Endothelial cell of umbilical vein (primary cell): ENCODE measurements at regions not wholly inside any gene's neighbourhood (a gene's known extent, or its start where the extent isn't known, plus 50 kb on each side); places are given as distances from the start of the nearest gene placed in this dataset.

Source experiments
- EZH2 ChIP-seq: IDR thresholded peaks from 2 replicates; pipeline ENCODE4 v1.6.1; 2012; ENCODE audit warnings: borderline replicate concordance, low read depth, mild to moderate bottlenecking, moderate library complexity, low read length, inconsistent platforms; ENCODE audit not compliant: severe bottlenecking
- POLR2A ChIP-seq: IDR thresholded peaks from 2 replicates; pipeline ENCODE4 v1.6.1; 2012; ENCODE audit warnings: low read depth, mild to moderate bottlenecking, control low read depth, low read length
- POLR2AphosphoS5 ChIP-seq: IDR thresholded peaks from 2 replicates; pipeline ENCODE4 v1.6.1; 2012; ENCODE audit warnings: low read depth, mild to moderate bottlenecking, control low read depth, low read length, moderate library complexity; ENCODE audit not compliant: insufficient read depth
- TF ChIP-seq, protein P1 (sequence below), 2 donors: IDR thresholded peaks; 1 replicate in 1 of 2; 2 replicates in 1 of 2; pipeline ENCODE4 v1.5.1; 2011; ENCODE audit warnings: low read length in 2 of 2, mild to moderate bottlenecking in 2 of 2, moderate library complexity in 2 of 2, control low read depth in 1 of 2, inconsistent platforms in 1 of 2, low read depth in 1 of 2; ENCODE audit not compliant: insufficient read depth in 1 of 2; ENCODE audit errors: extremely low read depth in 1 of 2

DNA sequence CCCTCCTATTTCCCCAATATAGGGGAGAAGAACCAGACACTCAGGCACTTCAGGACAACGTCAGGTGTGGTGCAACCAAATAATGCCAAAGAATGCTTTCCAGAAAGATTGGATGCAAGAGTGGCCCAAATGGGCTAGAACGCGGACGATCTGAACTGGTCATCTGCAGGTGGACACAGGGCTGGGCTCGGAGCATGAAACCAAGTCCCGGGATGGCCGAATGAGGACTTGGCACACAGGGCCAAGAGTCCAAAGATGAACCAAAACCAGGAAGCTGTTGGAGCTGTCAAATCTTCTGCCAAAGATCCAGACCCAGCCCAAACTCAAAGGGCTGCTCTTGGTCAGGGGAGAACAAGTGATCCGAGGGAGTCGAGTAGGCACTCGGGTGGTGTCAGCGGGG is 143.9 kb upstream of the ARID1B start:
- TF ChIP-seq, protein P1, sequence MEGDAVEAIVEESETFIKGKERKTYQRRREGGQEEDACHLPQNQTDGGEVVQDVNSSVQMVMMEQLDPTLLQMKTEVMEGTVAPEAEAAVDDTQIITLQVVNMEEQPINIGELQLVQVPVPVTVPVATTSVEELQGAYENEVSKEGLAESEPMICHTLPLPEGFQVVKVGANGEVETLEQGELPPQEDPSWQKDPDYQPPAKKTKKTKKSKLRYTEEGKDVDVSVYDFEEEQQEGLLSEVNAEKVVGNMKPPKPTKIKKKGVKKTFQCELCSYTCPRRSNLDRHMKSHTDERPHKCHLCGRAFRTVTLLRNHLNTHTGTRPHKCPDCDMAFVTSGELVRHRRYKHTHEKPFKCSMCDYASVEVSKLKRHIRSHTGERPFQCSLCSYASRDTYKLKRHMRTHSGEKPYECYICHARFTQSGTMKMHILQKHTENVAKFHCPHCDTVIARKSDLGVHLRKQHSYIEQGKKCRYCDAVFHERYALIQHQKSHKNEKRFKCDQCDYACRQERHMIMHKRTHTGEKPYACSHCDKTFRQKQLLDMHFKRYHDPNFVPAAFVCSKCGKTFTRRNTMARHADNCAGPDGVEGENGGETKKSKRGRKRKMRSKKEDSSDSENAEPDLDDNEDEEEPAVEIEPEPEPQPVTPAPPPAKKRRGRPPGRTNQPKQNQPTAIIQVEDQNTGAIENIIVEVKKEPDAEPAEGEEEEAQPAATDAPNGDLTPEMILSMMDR (IDR thresholded peaks at IDR 0.05; ENCODE audit: extremely low read depth in 1 of 2, insufficient read depth in 1 of 2, low read depth in 1 of 2, low read length in 2 of 2) = no peak
- TF ChIP-seq EZH2 (no peak), POLR2A (no peak), POLR2AphosphoS5 (no peak)
